ENCODE measurements at regions not wholly inside any gene's neighbourhood (a gene's known extent, or its start where the extent isn't known, plus 50 kb on each side); places are given as distances from the start of the nearest gene placed in this dataset.

GRCh38 chr9:1676771-1677170 is 338.4 kb upstream of the SMARCA2 start:
- Histone ChIP-seq H2AFZ (ENCODE audit: low read depth, low read length) (no peak overlapping the region), H3K9me1 (replicated peaks; ENCODE audit: control insufficient read depth, extremely low read depth, insufficient read depth, low read length) (no peaks in the 10 kb centered on the region), H3K79me2 (ENCODE audit: control insufficient read depth, insufficient read depth, low read length) (no peaks in the 10 kb centered on the region), H3K27me3 (ENCODE audit: control insufficient read depth in 2 of 2, insufficient read depth in 2 of 2, low read length in 2 of 2) (no peaks in the 10 kb centered on the region), H3K4me1 (ENCODE audit: control insufficient read depth, extremely low read depth, insufficient read depth, low read length) (no peaks in the 10 kb centered on the region), H3K27ac (ENCODE audit: insufficient read depth, low read depth, low read length) (no peak overlapping the region), H3K4me2 (ENCODE audit: insufficient read depth, low read length) (no peak overlapping the region), H3K9ac (replicated peaks; ENCODE audit: extremely low read depth, insufficient read depth, low read length) (no peak overlapping the region), H3K4me3 (replicated peaks in 1 of 3; ENCODE audit: insufficient read depth in 1 of 3, low read depth in 1 of 3, low read length in 3 of 3) (no peak overlapping the region), H3K36me3 (ENCODE audit: control insufficient read depth in 2 of 2, extremely low read depth in 1 of 2, insufficient read depth in 2 of 2, low read length in 2 of 2) (no peaks in the 10 kb centered on the region), H3K9me3 (replicated peaks; ENCODE audit: control insufficient read depth, insufficient read depth, low read length) (peaks cover 4% of the 10 kb centered on the region), H4K20me1 (replicated peaks; ENCODE audit: control insufficient read depth, extremely low read depth, insufficient read depth, low read length) (no peaks in the 10 kb centered on the region)
- dilution Hi-C loops (cut with MboI; ENCODE audit: extremely low pct_ligation_motif_present, low sequenced_read_pairs): no loop called here
- intact Hi-C loops (cut with micrococcal nuclease): no loop called here
- CTCF ChIA-PET: no interaction called here
- BruUV-seq (replicated peaks): no TSS peak
- POLR2A ChIA-PET: no interaction called here
- no peak for TF ChIP-seq GATA2 (IDR thresholded peaks at IDR 0.05; ENCODE audit: insufficient read depth, insufficient read length, low read depth, low read length)
- no peak for TF ChIP-seq FOS (IDR thresholded peaks at IDR 0.05; ENCODE audit: borderline replicate concordance, insufficient read depth, low read length)
- no peak for TF ChIP-seq CTCF (IDR thresholded peaks at IDR 0.05; ENCODE audit: extremely low read depth in 1 of 2, insufficient read depth in 1 of 2, low read depth in 1 of 2, low read length in 2 of 2)
- no peak for TF ChIP-seq POLR2A (IDR thresholded peaks at IDR 0.05; ENCODE audit: low read depth, low read length)
- no peak for FAIRE-seq
- no peak for DNase-seq (ENCODE audit: low read depth, low spot score)

GRCh38 chr9:1683951-1684350 is 331.2 kb upstream of the SMARCA2 start:
- Histone ChIP-seq H3K4me1 (ENCODE audit: control insufficient read depth, extremely low read depth, insufficient read depth, low read length) (no peaks in the 10 kb centered on the region), H3K36me3 (ENCODE audit: control insufficient read depth in 2 of 2, extremely low read depth in 1 of 2, insufficient read depth in 2 of 2, low read length in 2 of 2) (no peaks in the 10 kb centered on the region), H3K4me2 (ENCODE audit: insufficient read depth, low read length) (no peak overlapping the region), H4K20me1 (replicated peaks; ENCODE audit: control insufficient read depth, extremely low read depth, insufficient read depth, low read length) (no peaks in the 10 kb centered on the region), H3K27me3 (ENCODE audit: control insufficient read depth in 2 of 2, insufficient read depth in 2 of 2, low read length in 2 of 2) (no peaks in the 10 kb centered on the region), H3K9me1 (replicated peaks; ENCODE audit: control insufficient read depth, extremely low read depth, insufficient read depth, low read length) (no peaks in the 10 kb centered on the region), H3K9ac (replicated peaks; ENCODE audit: extremely low read depth, insufficient read depth, low read length) (no peak overlapping the region), H2AFZ (ENCODE audit: low read depth, low read length) (no peak overlapping the region), H3K79me2 (ENCODE audit: control insufficient read depth, insufficient read depth, low read length) (no peaks in the 10 kb centered on the region), H3K27ac (ENCODE audit: insufficient read depth, low read depth, low read length) (no peak overlapping the region), H3K9me3 (replicated peaks; ENCODE audit: control insufficient read depth, insufficient read depth, low read length) (peaks cover 2% of the 10 kb centered on the region), H3K4me3 (replicated peaks in 1 of 3; ENCODE audit: insufficient read depth in 1 of 3, low read depth in 1 of 3, low read length in 3 of 3) (no peak overlapping the region)
- intact Hi-C loops (cut with micrococcal nuclease): no loop called here
- FAIRE-seq (no peak), DNase-seq (ENCODE audit: low read depth, low spot score) (no peak)
- no peak for TF ChIP-seq EZH2 (IDR thresholded peaks at IDR 0.05; ENCODE audit: borderline replicate concordance, low read depth, low read length, severe bottlenecking)
- no peak for TF ChIP-seq FOS (IDR thresholded peaks at IDR 0.05; ENCODE audit: borderline replicate concordance, insufficient read depth, low read length)
- no peak for TF ChIP-seq CTCF (IDR thresholded peaks at IDR 0.05; ENCODE audit: extremely low read depth in 1 of 2, insufficient read depth in 1 of 2, low read depth in 1 of 2, low read length in 2 of 2)
- TF ChIP-seq POLR2A (IDR thresholded peaks at IDR 0.05; ENCODE audit: low read depth, low read length): no peak
- TF ChIP-seq JUN (IDR thresholded peaks at IDR 0.05; ENCODE audit: borderline replicate concordance, insufficient read depth, insufficient read length, low read depth): no peak
- no peak for TF ChIP-seq MYC (IDR thresholded peaks at IDR 0.05; ENCODE audit: low read depth, low read length)
- ChIA-PET CTCF (no interaction called here), POLR2A (no interaction called here)
- no TSS peak for BruUV-seq (replicated peaks)
- dilution Hi-C loops (cut with MboI; ENCODE audit: extremely low pct_ligation_motif_present, low sequenced_read_pairs): no loop called here

All from endothelial cell of umbilical vein (primary cell).